DMS 273 treated with DMSO at 0.1 percent for 48 hours (cell line): ENCODE measurements at regions not wholly inside any gene's neighbourhood (a gene's known extent, or its start where the extent isn't known, plus 50 kb on each side); places are given as distances from the start of the nearest gene placed in this dataset.
"Not testable (repeated sequence)": the region's sequence is repeated elsewhere in the genome, so short reads cannot be mapped to it uniquely, and the experiment has no call there.

Experiments
- DNase-seq: peaks from one replicate; lab custom pipeline; 2025; lab: John Stamatoyannopoulos, UW

- no peak for DNase-seq
Measured at GRCh38 chr16:61432421-61432820, 603.8 kb downstream of the CDH8 start.

GRCh38 chr16:61421111-61421510 lies 615.1 kb downstream of the CDH8 start:
- DNase-seq, result no peak

DNA sequence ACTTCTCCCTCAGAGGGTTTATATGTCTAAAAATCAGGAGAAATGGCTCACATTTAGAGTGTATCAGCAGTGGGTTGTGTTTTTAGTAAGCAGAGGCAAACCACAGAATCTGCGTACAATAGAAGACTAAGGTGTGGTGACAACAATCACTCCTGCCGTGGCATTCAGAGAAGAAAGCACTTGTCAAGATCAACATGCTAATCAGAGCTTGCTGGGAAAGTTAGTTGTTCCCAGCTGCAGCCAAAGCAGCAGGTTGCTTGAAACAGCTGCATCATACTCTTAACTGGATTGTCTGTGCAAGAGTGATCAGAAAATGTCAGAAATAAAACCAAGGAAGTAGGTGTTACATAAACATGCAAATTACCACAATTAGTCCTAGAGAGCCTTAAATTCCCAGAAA lies 616.4 kb downstream of the CDH8 start:
- DNase-seq, result no peak

- DNase-seq, result not testable (repeated sequence)
Measured at GRCh38 chr16:61418802-61419201, 617.4 kb downstream of the CDH8 start.

DNA sequence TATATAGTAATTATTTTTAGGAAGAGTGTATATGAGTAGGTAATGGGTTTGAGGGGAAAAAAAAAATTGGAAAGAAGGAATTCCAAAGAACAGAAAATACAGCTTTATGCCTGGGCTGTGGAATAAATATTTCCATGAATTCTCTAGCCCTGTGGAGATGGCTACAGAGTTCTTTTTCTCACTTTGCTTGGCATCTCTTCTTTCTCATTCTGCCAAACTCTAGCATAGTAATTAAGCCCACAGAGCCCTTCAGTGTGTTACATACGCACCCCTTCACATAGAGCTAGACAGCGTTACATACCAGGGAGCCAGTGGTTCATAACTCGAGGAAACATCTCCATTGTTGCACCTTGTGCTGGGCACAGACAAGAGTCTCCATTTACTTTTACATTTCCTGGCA lies 621.1 kb downstream of the CDH8 start:
- no peak for DNase-seq

GRCh38 chr16:61413021-61413420 lies 623.2 kb downstream of the CDH8 start:
- DNase-seq, result no peak

- no peak for DNase-seq
Measured at GRCh38 chr16:61412562-61412961, 623.7 kb downstream of the CDH8 start.

- DNase-seq, result no peak
Measured at GRCh38 chr16:61409604-61410003, 626.6 kb downstream of the CDH8 start.

- DNase-seq, result no peak
Measured at GRCh38 chr16:61403386-61403785, 632.9 kb downstream of the CDH8 start.

DNA sequence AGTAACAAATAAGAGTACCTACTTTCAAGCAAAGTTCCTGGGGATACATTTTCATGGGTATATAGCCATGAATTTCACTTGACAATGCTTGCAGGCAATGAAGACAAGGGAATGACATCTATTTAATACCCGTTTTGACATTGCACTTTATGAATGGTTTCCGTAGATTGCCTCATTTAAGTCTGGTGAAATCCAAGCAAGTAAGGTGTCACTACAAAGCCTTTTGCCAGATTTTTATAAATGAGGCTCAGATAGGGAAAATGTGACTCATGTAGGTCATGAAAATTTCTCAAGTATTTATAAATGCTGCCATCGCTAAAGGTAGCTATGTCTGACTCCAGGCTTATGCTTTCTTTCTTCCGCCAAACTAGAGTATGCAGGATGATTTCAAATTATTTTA lies 644.3 kb downstream of the CDH8 start:
- no peak for DNase-seq

DNA sequence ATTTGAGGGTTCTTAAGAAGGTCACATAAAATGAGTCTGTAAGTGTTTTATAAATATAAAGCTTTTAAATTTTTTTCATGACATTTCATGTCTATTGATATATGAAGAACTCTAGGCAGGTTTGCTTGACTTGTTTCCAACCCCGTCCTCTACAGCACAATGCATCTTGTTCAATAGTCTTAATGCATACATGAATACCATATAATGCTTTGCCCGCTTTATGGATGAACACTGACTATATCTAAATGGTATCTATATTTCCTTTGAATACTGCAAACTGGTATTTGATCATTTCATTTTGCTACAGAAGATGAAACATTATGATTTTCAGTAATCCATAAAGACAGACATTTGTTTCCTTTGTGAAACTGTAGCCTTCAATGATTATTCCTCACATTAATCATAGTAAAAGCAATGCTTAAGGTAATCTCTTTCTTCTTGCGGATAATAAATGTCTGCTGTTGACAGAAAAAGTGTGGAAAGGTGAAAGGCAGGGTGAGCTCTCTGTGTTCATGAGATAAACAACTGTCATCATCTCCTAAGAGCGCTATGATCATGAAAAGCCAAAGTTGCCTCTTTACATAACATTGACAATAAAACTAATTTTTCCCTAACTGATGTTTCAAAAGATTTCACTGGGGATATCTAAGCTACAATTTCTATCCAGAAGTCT lies 645.1 kb downstream of the CDH8 start:
- no peak for DNase-seq

- DNase-seq, result no peak
Measured at GRCh38 chr16:61385392-61386071, 650.7 kb downstream of the CDH8 start.

- no peak for DNase-seq
Measured at GRCh38 chr16:61382435-61382834, 653.8 kb downstream of the CDH8 start.

GRCh38 chr16:61379311-61379710 lies 656.9 kb downstream of the CDH8 start:
- DNase-seq, result no peak

DNA sequence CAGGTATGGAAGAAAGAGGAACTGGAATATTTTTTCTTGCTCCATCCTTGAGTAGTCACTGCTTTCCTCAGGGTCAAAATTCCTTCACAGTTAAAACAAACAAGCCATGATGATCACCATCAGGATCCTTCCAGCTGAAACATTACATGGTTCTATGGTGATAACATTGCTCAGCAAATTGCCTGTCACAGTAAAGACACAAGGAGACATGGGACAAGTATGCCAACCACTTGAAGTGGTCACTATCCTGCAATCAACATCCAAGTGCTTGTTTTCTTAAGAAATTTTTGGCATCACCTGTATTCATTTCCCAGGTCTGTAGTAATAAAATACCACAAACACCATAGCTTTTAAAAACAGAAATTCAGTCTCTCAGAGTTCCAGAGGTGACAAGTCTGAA lies 662.2 kb downstream of the CDH8 start:
- DNase-seq, result no peak

DNA sequence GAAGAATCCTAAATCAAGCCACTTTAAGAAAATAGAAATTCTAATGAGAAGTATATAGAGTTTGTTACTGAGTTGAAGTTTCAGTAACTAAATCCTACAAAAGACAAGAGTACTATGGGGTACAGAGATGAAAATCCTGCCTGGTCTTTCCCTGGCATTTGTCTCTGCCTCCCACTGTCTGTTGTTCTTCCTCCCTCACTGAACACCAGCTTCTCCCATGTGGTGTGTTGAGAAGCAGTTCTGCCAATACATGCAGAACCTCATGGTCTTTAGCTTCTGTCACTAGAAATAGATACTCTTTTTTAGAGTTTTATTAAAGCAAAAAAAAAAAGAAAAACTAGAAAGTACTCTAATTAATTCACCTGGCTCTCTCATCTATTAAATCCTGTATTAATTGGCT lies 664.4 kb downstream of the CDH8 start:
- DNase-seq, result no peak

- no peak for DNase-seq
Measured at GRCh38 chr16:61371388-61371787, 664.9 kb downstream of the CDH8 start.

GRCh38 chr16:61370564-61370963 lies 665.7 kb downstream of the CDH8 start:
- DNase-seq, result no peak

GRCh38 chr16:61366006-61366405 lies 670.2 kb downstream of the CDH8 start:
- DNase-seq, result no peak

DNA sequence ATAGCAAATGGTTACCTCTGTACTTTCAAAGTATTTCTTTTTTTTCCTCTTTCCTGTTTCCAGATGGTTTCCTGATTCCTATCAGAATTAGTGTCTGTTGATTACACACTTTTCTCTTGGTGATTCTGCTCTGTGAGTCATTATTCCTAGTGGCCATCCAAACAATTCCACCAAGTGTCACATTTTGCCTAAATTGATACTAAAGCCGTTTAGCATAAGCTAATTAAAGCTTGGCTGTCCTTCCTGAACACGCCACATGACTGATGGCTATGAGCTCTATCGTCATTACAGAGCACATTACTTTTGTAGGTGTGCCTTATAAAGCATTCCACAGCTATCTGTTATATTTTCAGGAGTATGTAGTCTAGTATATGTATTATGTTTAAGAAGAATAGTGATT lies 671.2 kb downstream of the CDH8 start:
- no peak for DNase-seq

GRCh38 chr16:61362585-61362984 lies 673.7 kb downstream of the CDH8 start:
- DNase-seq, result no peak

DNA sequence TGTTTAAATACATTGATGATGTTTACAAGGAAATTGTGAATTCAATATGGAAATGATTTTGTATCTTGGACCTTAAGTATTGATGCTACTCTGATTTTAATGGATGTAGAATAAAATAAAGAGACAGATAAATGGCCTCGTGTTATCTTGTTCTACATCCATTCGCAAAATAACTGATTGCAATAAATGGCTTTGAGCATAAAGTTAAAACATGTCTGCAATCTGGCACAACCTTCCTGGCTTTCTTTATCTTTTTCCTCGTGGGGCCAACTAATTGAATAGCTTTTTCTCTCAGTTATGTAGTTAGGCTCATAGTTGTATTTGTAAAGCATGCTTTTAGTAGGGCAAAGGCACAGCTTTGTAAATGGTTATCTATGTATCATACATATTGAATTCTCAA lies 691.4 kb downstream of the CDH8 start:
- DNase-seq, result no peak

DNA sequence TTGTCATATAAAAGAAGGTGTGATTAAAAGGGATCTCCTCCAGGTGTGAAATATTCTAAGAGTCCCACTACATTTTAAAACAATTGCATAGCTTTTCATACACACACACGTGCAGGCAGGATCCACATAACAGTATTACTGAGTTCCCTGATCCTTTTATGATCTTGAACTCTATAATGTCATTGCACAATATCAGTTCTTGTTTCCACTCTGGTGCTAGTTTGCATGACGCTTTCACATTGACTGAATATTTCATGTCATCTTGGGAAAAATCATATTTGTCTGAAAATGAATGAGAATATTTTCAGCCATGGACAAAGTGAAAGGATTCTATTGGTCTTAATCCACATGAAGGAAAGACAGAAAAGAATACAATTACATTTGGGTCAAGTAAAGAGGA lies 703.8 kb downstream of the CDH8 start:
- no peak for DNase-seq

DNA sequence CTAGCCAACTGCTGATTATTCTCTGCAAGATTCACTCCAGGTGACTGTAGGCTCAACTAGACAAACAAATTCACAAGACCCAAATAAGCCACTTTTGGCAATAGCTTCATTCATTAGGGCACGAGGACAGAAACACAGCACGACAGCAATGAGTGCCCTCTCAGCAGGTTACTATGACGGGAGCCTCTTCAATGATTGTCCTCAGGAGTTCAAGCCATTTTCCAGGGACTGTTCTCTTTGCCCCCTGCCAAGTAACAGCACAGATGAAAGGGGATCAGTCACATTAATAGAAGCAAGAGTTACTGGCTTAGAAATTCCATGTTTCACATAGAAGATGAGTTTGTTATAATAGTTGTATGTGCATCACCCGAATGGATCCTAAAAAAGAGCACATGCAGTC lies 712.2 kb downstream of the CDH8 start:
- DNase-seq, result no peak
